GM12872 (cell line): ENCODE measurements at regions not wholly inside any gene's neighbourhood (a gene's known extent, or its start where the extent isn't known, plus 50 kb on each side); places are given as distances from the start of the nearest gene placed in this dataset.
A peak's percentile ranks its signal among the peaks of the same experiment; 100 is the strongest.

Experiments
- TF ChIP-seq, protein P1 (sequence below): IDR thresholded peaks from 3 replicates; pipeline ENCODE4 v1.5.1; 2011; ENCODE audit warnings: low read depth, mild to moderate bottlenecking, low read length, moderate library complexity; ENCODE audit not compliant: insufficient read depth

DNA sequence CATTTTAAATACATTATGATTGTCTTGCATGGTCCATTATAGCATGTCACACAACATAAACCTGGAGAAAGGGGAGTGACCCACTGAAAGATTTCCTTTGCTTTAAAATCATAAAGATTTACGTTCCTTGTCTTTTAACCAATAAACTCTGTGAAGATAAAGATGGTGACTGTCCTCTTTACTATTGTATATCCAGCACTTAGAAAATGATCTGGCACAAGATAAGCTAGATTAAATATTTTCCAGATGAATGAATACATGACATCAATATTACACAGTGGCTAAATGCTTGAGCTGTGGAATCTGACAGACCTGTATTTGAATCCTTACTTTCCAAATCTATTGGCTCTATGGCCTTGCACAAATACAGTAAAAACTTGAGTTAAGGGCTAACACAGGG lies 938.4 kb downstream of the SORCS1 start:
- TF ChIP-seq, protein P1, sequence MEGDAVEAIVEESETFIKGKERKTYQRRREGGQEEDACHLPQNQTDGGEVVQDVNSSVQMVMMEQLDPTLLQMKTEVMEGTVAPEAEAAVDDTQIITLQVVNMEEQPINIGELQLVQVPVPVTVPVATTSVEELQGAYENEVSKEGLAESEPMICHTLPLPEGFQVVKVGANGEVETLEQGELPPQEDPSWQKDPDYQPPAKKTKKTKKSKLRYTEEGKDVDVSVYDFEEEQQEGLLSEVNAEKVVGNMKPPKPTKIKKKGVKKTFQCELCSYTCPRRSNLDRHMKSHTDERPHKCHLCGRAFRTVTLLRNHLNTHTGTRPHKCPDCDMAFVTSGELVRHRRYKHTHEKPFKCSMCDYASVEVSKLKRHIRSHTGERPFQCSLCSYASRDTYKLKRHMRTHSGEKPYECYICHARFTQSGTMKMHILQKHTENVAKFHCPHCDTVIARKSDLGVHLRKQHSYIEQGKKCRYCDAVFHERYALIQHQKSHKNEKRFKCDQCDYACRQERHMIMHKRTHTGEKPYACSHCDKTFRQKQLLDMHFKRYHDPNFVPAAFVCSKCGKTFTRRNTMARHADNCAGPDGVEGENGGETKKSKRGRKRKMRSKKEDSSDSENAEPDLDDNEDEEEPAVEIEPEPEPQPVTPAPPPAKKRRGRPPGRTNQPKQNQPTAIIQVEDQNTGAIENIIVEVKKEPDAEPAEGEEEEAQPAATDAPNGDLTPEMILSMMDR: no peak

DNA sequence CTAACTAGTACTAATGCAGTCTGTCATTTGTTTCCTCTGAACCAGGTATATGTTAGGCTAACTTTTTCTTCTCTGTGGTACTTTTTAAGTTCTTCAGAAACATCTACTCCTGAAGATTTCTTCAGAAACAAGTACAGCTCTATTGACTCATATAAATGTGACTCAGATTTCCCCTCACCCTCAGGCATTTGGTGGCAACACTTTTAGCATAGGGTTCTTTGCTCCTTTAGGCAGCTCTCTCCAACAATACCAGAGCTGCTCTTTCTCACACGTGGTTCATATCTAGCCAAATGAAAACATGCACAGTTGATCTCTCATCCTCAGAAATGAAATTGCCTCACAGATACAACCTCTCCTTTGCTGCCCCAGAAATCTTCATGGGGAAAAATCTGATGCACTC lies 939.8 kb downstream of the SORCS1 start:
- TF ChIP-seq, protein P1: no peak

DNA sequence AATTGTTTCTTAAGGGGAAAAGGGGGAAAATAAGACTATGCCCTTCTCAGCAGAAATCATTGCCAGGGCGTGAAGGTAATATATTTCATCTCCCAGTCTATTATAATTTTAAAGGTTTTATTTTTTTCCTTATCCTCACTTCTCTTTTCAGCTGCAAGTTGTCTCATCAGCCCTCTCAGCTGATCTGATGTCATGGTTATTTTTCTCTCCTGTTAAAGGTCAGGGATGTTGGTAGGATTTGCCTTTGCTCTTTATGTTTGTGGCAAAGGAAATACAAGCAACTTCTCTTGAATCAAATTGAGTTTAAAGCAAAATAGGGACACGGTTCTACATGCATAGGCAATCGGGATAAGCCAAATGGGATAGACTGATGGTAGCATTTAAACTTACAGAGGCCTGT lies 946.9 kb downstream of the SORCS1 start:
- TF ChIP-seq, protein P1: no peak

DNA sequence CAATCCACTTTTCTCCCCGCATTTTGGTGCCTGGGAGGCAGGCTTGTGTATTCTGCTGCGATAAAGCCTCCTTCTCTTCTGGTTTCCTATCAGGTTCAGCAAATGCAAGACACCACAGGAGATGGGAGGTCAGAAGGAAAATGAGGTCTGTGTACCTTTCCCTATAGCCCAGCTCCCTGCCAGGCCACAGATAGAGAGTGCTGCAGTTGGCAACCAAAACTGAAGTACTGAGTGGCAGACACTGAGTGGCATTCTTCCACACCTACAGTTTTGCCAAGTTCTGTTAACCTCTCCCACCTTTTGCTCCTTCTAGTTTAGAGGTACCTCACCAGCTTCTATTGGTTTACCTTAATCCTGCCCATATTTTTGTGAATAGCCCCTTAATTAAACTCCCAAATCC lies 948.4 kb downstream of the SORCS1 start:
- TF ChIP-seq, protein P1: no peak

DNA sequence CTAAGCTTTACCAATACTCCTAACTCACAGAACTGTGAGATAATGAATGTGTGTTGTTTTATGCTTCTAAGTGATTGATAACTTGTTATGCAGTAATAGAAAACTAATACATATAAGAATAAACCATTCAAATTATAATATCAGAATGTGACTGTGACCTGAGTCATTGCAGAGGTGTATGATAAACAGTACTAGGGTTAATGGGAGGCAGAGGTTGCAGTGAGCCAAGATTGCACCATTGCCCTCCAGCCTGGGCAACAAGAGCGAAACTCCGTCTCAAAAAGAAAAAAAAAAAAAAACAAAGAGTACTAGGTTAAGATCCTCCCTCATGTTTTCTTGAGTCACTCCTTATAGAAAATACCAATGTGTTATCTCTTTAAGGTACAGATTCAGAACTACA lies 950.3 kb downstream of the SORCS1 start:
- TF ChIP-seq, protein P1: no peak

DNA sequence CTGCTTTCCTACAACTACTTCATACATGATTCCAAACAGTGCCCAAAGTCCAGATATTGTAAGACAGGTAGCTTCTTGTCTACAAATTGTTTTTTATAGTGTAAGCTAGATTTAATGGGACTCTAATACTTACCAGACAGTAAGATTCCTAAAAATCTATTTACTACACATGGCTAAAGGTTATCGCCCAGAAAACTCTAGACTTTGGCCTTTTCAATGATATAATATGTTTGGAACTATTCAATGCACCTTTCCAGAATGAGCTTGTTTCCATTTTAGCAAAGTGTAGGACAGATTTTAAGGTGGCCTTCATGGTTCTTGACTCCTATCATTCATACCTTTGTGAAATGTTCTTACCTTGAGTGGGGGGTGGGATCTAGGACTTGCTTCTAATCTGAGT lies 951.0 kb downstream of the SORCS1 start:
- TF ChIP-seq, protein P1: no peak

DNA sequence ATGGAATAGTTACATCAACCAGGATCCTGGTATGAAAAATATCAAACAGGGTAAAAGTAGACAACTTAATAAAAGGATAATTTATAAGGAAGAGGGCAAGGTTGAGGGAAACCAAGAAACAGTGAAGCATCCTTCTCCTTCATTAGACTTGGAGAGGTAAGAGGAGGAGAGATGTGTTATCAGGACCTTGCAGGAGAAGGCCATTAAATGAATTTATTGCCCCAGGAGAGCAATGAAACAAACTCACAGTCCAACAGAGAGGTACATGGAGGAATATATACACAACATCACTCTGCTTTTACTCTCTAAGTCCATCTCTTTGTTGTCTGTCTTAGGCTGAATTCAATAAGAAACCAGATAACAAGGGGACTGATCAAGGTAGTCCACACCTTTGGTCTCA lies 966.2 kb downstream of the SORCS1 start:
- TF ChIP-seq, protein P1: no peak

DNA sequence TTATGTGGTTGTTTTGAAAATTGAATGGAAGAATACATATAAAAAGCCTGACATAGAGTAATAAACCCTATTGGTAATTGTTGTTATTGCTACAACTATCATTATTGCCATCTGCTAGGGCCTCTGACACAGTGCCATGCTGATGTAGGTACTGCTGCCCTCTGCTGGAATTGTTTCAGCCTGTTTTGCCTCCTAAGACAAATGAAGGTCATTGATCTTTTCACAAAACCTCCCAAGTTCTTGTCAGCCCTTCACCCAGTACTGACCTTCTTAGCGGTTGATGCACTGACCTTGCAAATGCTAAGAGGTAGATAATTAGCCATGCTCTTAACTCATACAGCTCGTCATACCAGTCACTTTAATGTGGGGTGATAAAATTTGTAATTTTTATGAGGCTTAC lies 975.2 kb downstream of the SORCS1 start:
- TF ChIP-seq, protein P1: peak; percentile 63
